GM06990 (cell line): ENCODE measurements at regions not wholly inside any gene's neighbourhood (a gene's known extent, or its start where the extent isn't known, plus 50 kb on each side); places are given as distances from the start of the nearest gene placed in this dataset.
A peak's percentile ranks its signal among the peaks of the same experiment; 100 is the strongest.

ENCODE experiments used
- DNase-seq: peaks from one replicate; pipeline ENCODE4 v3.0.0-alpha.2; 2011; ENCODE audit not compliant: insufficient read length; ENCODE audit errors: extremely low read depth
- H3K27me3 ChIP-seq: replicated peaks from 2 replicates; pipeline ENCODE4 v1.6.0; 2011; ENCODE audit warnings: low read length; ENCODE audit not compliant: control insufficient read depth, insufficient read depth
- H3K36me3 ChIP-seq: 2 replicates; pipeline ENCODE4 v1.5.1; 2011; ENCODE audit warnings: low read length; ENCODE audit not compliant: control insufficient read depth, insufficient read depth
- H3K4me3 ChIP-seq: replicated peaks from 2 replicates; pipeline ENCODE4 v1.5.1; 2011; ENCODE audit warnings: low read depth, mild to moderate bottlenecking, control low read depth, low read length
- CTCF ChIP-seq: IDR thresholded peaks from 2 replicates; pipeline ENCODE4 v1.5.1; 2011; ENCODE audit warnings: low read length, control low read depth, mild to moderate bottlenecking, inconsistent platforms; ENCODE audit not compliant: insufficient read depth, poor library complexity, severe bottlenecking

- TF ChIP-seq CTCF = no peak
- Histone ChIP-seq H3K4me3 (no peak overlapping the region), H3K27me3 (no peaks in the 10 kb centered on the region; the same call in none of the 2 replicates), H3K36me3 (no peaks in the 10 kb centered on the region)
- no peak for DNase-seq
Measured at GRCh38 chr10:120975868-120976225, 124.7 kb downstream of the WDR11 start.

- TF ChIP-seq CTCF = no peak
- DNase-seq = no peak
- H3K27me3 ChIP-seq = peaks cover 1% of the 10 kb centered on the region
- no peak overlapping the region for H3K4me3 ChIP-seq
- H3K36me3 ChIP-seq = no peaks in the 10 kb centered on the region
Measured at GRCh38 chr10:120977897-120978296, 126.7 kb downstream of the WDR11 start.

GRCh38 chr10:120978589-120979252 lies 127.6 kb downstream of the WDR11 start:
- no peak for DNase-seq
- Histone ChIP-seq H3K4me3 (no peak overlapping the region), H3K27me3 (peaks cover 1% of the 10 kb centered on the region), H3K36me3 (no peaks in the 10 kb centered on the region)
- no peak for TF ChIP-seq CTCF

GRCh38 chr10:120979435-120980278 lies 128.5 kb downstream of the WDR11 start:
- no peak overlapping the region for H3K4me3 ChIP-seq
- H3K27me3 ChIP-seq = peaks cover 1% of the 10 kb centered on the region
- peak; percentile 21 for DNase-seq
- no peak for TF ChIP-seq CTCF
- H3K36me3 ChIP-seq = no peaks in the 10 kb centered on the region

- Histone ChIP-seq H3K27me3 (peaks cover 1% of the 10 kb centered on the region), H3K36me3 (no peaks in the 10 kb centered on the region), H3K4me3 (no peak overlapping the region)
- no peak for DNase-seq
- no peak for TF ChIP-seq CTCF
Measured at GRCh38 chr10:120980279-120981255, 129.4 kb downstream of the WDR11 start.
